Ishikawa (cell line): ENCODE measurements at regions not wholly inside any gene's neighbourhood (a gene's known extent, or its start where the extent isn't known, plus 50 kb on each side); places are given as distances from the start of the nearest gene placed in this dataset.

Source experiments
- CEBPB ChIP-seq: IDR thresholded peaks from 2 replicates; pipeline ENCODE4 v1.6.1; 2012
- CREB1 ChIP-seq: IDR thresholded peaks from 2 replicates; pipeline ENCODE4 v1.6.1; 2012; ENCODE audit warnings: low read depth
- EGR1 ChIP-seq: IDR thresholded peaks from 2 replicates; pipeline ENCODE4 v1.6.1; 2012
- EP300 ChIP-seq: IDR thresholded peaks from 2 replicates; pipeline ENCODE4 v1.6.1; 2012; ENCODE audit warnings: borderline replicate concordance
- FOXM1 ChIP-seq: IDR thresholded peaks from 2 replicates; pipeline ENCODE4 v1.6.1; 2012; ENCODE audit warnings: low read depth, borderline replicate concordance
- MAX ChIP-seq: IDR thresholded peaks from 2 replicates; pipeline ENCODE4 v1.6.1; 2012
- NFIC ChIP-seq: IDR thresholded peaks from 2 replicates; pipeline ENCODE4 v1.6.1; 2012
- RAD21 ChIP-seq: IDR thresholded peaks from 2 replicates; pipeline ENCODE4 v1.6.1; 2012; ENCODE audit warnings: low read depth
- REST ChIP-seq: IDR thresholded peaks from 2 replicates; pipeline ENCODE4 v1.6.1; 2012; ENCODE audit warnings: low read depth, mild to moderate bottlenecking
- TAF1 ChIP-seq: IDR thresholded peaks from 2 replicates; pipeline ENCODE4 v1.6.1; 2012; ENCODE audit warnings: low read depth, mild to moderate bottlenecking
- TCF12 ChIP-seq: IDR thresholded peaks from 2 replicates; pipeline ENCODE4 v1.6.1; 2012; ENCODE audit warnings: low read depth
- TEAD4 ChIP-seq: IDR thresholded peaks from 2 replicates; pipeline ENCODE4 v1.6.1; 2012
- USF1 ChIP-seq: IDR thresholded peaks from 2 replicates; pipeline ENCODE4 v1.6.1; 2012
- YY1 ChIP-seq: IDR thresholded peaks from 2 replicates; pipeline ENCODE4 v1.6.1; 2012; ENCODE audit warnings: low read depth
- ZBTB7A ChIP-seq: IDR thresholded peaks from 2 replicates; pipeline ENCODE4 v1.6.1; 2012; ENCODE audit warnings: low read depth

GRCh38 chr5:93674866-93675459, 66.4 kb downstream of the POU5F2 start:
- no peak for TF ChIP-seq REST
- TF ChIP-seq RAD21: no peak
- TF ChIP-seq TAF1: no peak
- no peak for TF ChIP-seq FOXM1
- no peak for TF ChIP-seq TCF12
- TF ChIP-seq EGR1: no peak
- TF ChIP-seq TEAD4: no peak

GRCh38 chr5:93674138-93674537, 67.3 kb downstream of the POU5F2 start:
- TF ChIP-seq RAD21 (no peak), TEAD4 (no peak), REST (no peak), EGR1 (no peak)

- TF ChIP-seq MAX: no peak
- no peak for TF ChIP-seq TAF1
- TF ChIP-seq RAD21: no peak
- TF ChIP-seq CREB1: no peak
- no peak for TF ChIP-seq CEBPB
- no peak for TF ChIP-seq YY1
- no peak for TF ChIP-seq EP300
- no peak for TF ChIP-seq USF1
- TF ChIP-seq ZBTB7A: no peak
- TF ChIP-seq FOXM1: no peak
- no peak for TF ChIP-seq NFIC
- no peak for TF ChIP-seq EGR1
- no peak for TF ChIP-seq TEAD4
- TF ChIP-seq REST: no peak
- no peak for TF ChIP-seq TCF12
Observed at GRCh38 chr5:93673316-93673954, 68.0 kb downstream of the POU5F2 start.

- TF ChIP-seq USF1: no peak
- TF ChIP-seq TEAD4: no peak
- no peak for TF ChIP-seq EP300
- TF ChIP-seq CEBPB: no peak
- TF ChIP-seq REST: no peak
- no peak for TF ChIP-seq RAD21
- TF ChIP-seq YY1: no peak
- no peak for TF ChIP-seq MAX
- no peak for TF ChIP-seq FOXM1
- no peak for TF ChIP-seq NFIC
- TF ChIP-seq TCF12: no peak
- TF ChIP-seq CREB1: no peak
- no peak for TF ChIP-seq EGR1
- TF ChIP-seq TAF1: no peak
- no peak for TF ChIP-seq ZBTB7A
Observed at GRCh38 chr5:93665648-93666047, 75.8 kb downstream of the POU5F2 start.
